Hepatocyte (in vitro differentiated cells): ENCODE measurements at regions not wholly inside any gene's neighbourhood (a gene's known extent, or its start where the extent isn't known, plus 50 kb on each side); places are given as distances from the start of the nearest gene placed in this dataset.

Experiments used
- EZH2 ChIP-seq: fragments of 200-600 bp; sonication (generic); IDR thresholded peaks from 2 replicates; pipeline ENCODE4 v1.6.1; 2016; ENCODE audit warnings: antibody characterized with exemption, mild to moderate bottlenecking, borderline replicate concordance
- TF ChIP-seq, protein P1 (sequence below): fragments of 200-600 bp; sonication (generic); IDR thresholded peaks from 2 replicates; pipeline ENCODE4 v1.5.1; 2016; ENCODE audit warnings: antibody characterized with exemption, mild to moderate bottlenecking; ENCODE audit not compliant: poor library complexity

DNA sequence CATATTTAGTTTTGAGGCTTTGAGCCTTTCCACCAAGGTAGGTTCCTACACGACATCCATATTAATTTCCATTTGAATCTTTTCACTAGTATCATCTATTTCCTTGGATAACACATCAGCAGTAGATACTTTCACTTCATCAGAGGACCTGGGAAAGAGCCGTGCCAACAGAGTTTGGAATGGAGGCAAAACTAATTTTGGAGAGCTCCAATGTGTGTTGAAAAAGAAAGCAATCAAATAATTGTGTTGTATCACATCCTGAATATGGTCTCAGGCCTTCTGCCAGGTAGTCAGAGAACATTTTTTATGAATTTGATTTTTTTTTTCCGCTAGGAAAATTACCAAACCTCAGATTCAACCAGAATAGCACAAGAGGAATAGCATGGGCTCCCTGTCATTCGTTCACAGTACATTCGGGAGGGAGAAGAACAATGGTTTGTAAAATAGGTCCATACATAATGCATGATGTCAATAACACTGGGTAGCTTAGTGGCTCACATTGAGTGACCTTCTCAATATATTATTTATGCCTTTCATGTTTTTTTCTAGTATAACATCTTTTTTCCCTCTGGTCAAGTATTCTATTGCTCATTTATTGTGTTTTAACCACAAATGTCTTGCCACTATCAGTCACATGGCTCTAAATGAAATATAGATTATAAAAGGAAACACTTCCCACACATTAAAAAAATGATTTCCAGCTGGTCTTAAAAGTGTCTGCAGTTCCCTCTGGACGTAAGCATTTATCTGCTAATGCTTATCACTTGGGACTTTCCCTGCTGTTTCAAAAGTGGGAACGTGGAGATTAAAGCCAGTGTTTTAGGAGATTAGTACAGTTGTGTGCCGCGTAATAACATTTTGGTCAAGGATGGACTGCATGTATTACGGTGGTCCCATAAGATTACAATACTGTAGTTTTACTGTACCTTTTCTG, 68.6 kb upstream of the RAPH1 start:
- TF ChIP-seq, protein P1, sequence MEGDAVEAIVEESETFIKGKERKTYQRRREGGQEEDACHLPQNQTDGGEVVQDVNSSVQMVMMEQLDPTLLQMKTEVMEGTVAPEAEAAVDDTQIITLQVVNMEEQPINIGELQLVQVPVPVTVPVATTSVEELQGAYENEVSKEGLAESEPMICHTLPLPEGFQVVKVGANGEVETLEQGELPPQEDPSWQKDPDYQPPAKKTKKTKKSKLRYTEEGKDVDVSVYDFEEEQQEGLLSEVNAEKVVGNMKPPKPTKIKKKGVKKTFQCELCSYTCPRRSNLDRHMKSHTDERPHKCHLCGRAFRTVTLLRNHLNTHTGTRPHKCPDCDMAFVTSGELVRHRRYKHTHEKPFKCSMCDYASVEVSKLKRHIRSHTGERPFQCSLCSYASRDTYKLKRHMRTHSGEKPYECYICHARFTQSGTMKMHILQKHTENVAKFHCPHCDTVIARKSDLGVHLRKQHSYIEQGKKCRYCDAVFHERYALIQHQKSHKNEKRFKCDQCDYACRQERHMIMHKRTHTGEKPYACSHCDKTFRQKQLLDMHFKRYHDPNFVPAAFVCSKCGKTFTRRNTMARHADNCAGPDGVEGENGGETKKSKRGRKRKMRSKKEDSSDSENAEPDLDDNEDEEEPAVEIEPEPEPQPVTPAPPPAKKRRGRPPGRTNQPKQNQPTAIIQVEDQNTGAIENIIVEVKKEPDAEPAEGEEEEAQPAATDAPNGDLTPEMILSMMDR, result no peak
- no peak for TF ChIP-seq EZH2
